PC-3 (cell line): ENCODE measurements at regions not wholly inside any gene's neighbourhood (a gene's known extent, or its start where the extent isn't known, plus 50 kb on each side); places are given as distances from the start of the nearest gene placed in this dataset.

Experiments
- ATAC-seq: fragments of 200-7000 bp; cut with Tn5 transposase; 2 replicates; pipeline ENCODE4 v1.9.1; 2020; ENCODE audit warnings: mild to moderate bottlenecking, moderate library complexity
- BruUV-seq: library from RNA; stranded (reverse); fragments of 400-500 nt; replicated peaks from 2 replicates; lab custom pipeline; 2021; lab: Mats Ljungman, UMichigan
- CTCF ChIA-PET: fragments of 300-600 bp; sonication (Branson Sonifier 250); formaldehyde crosslinking; loops from one replicate; lab custom pipeline; 2022; ENCODE audit warnings: antibody characterized with exemption; lab: Charles Lee
- POLR2A ChIA-PET: fragments of 300-600 bp; sonication (Branson Sonifier 250); formaldehyde crosslinking; loops from one replicate; lab custom pipeline; 2022; ENCODE audit warnings: antibody characterized with exemption; ENCODE audit not compliant: unreplicated experiment; lab: Charles Lee
- DNase-seq: peaks from one replicate; pipeline ENCODE4 v3.0.0-alpha.2; 2015
- H2AFZ ChIP-seq: fragments of 300-600 bp; sonication (generic); 2 replicates; pipeline ENCODE4 v1.6.0; 2016; ENCODE audit warnings: antibody characterized with exemption, low read length
- H3F3A ChIP-seq: fragments of 300-600 bp; sonication (generic); one replicate; pipeline ENCODE4 v1.6.0; 2017; ENCODE audit warnings: antibody characterized with exemption, low read length, control low read depth, mild to moderate bottlenecking; ENCODE audit not compliant: unreplicated experiment
- H3K27ac ChIP-seq: fragments of 300-600 bp; sonication (generic); 2 replicates; pipeline ENCODE4 v1.5.1; 2016; ENCODE audit warnings: mild to moderate bottlenecking, low read length
- H3K27me3 ChIP-seq: fragments of 300-600 bp; sonication (generic); 2 replicates; pipeline ENCODE4 v1.6.1; 2016; ENCODE audit warnings: low read length, mixed read lengths
- H3K36me3 ChIP-seq: fragments of 300-600 bp; sonication (generic); 2 replicates; pipeline ENCODE4 v1.6.1; 2016; ENCODE audit warnings: low read depth, mixed run types, low read length, mixed read lengths
- H3K4me1 ChIP-seq: fragments of 300-600 bp; sonication (generic); 2 replicates; pipeline ENCODE4 v1.5.1; 2016; ENCODE audit warnings: low read length; ENCODE audit not compliant: insufficient read depth
- H3K4me2 ChIP-seq: fragments of 300-600 bp; sonication (generic); 2 replicates; pipeline ENCODE4 v1.6.0; 2016; ENCODE audit warnings: low read length
- H3K4me3 ChIP-seq: fragments of 300-600 bp; sonication (generic); 2 replicates; pipeline ENCODE4 v1.5.1; 2016; ENCODE audit warnings: mild to moderate bottlenecking, low read length, mixed read lengths
- H3K79me2 ChIP-seq: fragments of 300-600 bp; sonication (generic); 2 replicates; pipeline ENCODE4 v1.6.1; 2017; ENCODE audit warnings: low read length, mixed read lengths
- H3K9ac ChIP-seq: fragments of 300-600 bp; sonication (generic); 2 replicates; pipeline ENCODE4 v1.6.0; 2016; ENCODE audit warnings: mild to moderate bottlenecking, low read length
- H3K9me2 ChIP-seq: fragments of 300-600 bp; sonication (generic); replicated peaks from 2 replicates; pipeline ENCODE4 v1.6.1; 2016; ENCODE audit warnings: mixed run types, low read length, mixed read lengths
- H3K9me3 ChIP-seq: fragments of 300-600 bp; sonication (generic); 2 replicates; pipeline ENCODE4 v1.6.1; 2016; ENCODE audit warnings: low read length, mixed read lengths
- H4K20me1 ChIP-seq: fragments of 300-600 bp; sonication (generic); 2 replicates; pipeline ENCODE4 v1.6.1; 2016; ENCODE audit warnings: low read length, mixed read lengths
- EZH2 ChIP-seq: fragments of 300-600 bp; sonication (generic); IDR thresholded peaks from one replicate; pipeline ENCODE4 v1.6.1; 2017; ENCODE audit warnings: antibody characterized with exemption, mild to moderate bottlenecking, low read length; ENCODE audit not compliant: unreplicated experiment
- EZH2phosphoT487 ChIP-seq: fragments of 300-600 bp; sonication (generic); IDR thresholded peaks from 2 replicates; pipeline ENCODE4 v1.6.1; 2018; ENCODE audit warnings: mild to moderate bottlenecking, antibody characterized with exemption, low read length, borderline replicate concordance
- intact Hi-C: fragments of 100-400 bp; cut with micrococcal nuclease; formaldehyde crosslinking; loops from 2 replicates; pipeline ENCODE4 v1.9.0; 2023
- TF ChIP-seq, protein P1 (sequence below): fragments of 300-600 bp; sonication (generic); conservative IDR thresholded peaks from 2 replicates; pipeline ENCODE4 v1.5.1; 2017; ENCODE audit warnings: antibody characterized with exemption, low read depth, mild to moderate bottlenecking, low read length

DNA sequence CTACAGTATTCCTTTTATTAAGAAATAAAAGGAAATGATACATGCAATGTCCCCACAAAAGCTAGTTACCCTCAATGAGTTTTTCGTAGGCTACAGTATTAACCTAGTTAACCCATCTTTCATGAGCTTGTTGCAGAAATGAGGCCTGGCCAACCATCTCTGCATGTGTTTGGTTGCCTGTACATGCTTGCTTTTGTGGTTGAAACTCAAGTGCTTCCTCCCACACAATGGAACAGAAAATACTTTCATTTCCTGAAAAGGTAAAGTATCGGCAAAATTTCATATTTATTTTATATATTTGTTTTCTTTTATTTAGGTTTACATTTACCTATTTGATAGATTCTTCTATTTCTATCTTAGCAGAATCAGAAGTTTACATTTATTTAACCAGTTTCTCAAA, 214.6 kb upstream of the FAM241A start:
- no peak for ATAC-seq
- intact Hi-C loops: no loop called here
- no peaks in the 10 kb centered on the region for H3K79me2 ChIP-seq
- no peak overlapping the region for H3K9ac ChIP-seq
- H2AFZ ChIP-seq: no peak overlapping the region
- H3K36me3 ChIP-seq: no peaks in the 10 kb centered on the region
- peaks cover 23% of the 10 kb centered on the region for H3K27me3 ChIP-seq
- H3K4me1 ChIP-seq: no peaks in the 10 kb centered on the region
- no peak for TF ChIP-seq EZH2
- TF ChIP-seq EZH2phosphoT487: no peak
- TF ChIP-seq, protein P1, sequence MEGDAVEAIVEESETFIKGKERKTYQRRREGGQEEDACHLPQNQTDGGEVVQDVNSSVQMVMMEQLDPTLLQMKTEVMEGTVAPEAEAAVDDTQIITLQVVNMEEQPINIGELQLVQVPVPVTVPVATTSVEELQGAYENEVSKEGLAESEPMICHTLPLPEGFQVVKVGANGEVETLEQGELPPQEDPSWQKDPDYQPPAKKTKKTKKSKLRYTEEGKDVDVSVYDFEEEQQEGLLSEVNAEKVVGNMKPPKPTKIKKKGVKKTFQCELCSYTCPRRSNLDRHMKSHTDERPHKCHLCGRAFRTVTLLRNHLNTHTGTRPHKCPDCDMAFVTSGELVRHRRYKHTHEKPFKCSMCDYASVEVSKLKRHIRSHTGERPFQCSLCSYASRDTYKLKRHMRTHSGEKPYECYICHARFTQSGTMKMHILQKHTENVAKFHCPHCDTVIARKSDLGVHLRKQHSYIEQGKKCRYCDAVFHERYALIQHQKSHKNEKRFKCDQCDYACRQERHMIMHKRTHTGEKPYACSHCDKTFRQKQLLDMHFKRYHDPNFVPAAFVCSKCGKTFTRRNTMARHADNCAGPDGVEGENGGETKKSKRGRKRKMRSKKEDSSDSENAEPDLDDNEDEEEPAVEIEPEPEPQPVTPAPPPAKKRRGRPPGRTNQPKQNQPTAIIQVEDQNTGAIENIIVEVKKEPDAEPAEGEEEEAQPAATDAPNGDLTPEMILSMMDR: no peak
- no peak overlapping the region for H3K27ac ChIP-seq
- H3K4me2 ChIP-seq: no peak overlapping the region
- no peak for DNase-seq
- no peaks in the 10 kb centered on the region for H3F3A ChIP-seq
- no peak overlapping the region for H3K4me3 ChIP-seq
- no TSS peak for BruUV-seq
- H3K9me3 ChIP-seq: no peaks in the 10 kb centered on the region
- POLR2A ChIA-PET: no interaction called here
- H3K9me2 ChIP-seq: no peaks in the 10 kb centered on the region
- no peaks in the 10 kb centered on the region for H4K20me1 ChIP-seq
- CTCF ChIA-PET: no interaction called here

- Histone ChIP-seq H4K20me1 (no peaks in the 10 kb centered on the region), H3K9me2 (no peaks in the 10 kb centered on the region), H3K4me1 (no peaks in the 10 kb centered on the region), H3K9ac (no peak overlapping the region), H3K4me2 (no peak overlapping the region), H3K27me3 (peaks cover 24% of the 10 kb centered on the region; the same call in 1 of the 2 replicates), H3K9me3 (no peaks in the 10 kb centered on the region), H3K79me2 (no peaks in the 10 kb centered on the region), H3K27ac (no peak overlapping the region), H3F3A (no peaks in the 10 kb centered on the region), H2AFZ (no peak overlapping the region), H3K4me3 (no peak overlapping the region), H3K36me3 (no peaks in the 10 kb centered on the region)
- no TSS peak for BruUV-seq
- intact Hi-C loops: no loop called here
- ATAC-seq (no peak), DNase-seq (no peak)
- TF ChIP-seq EZH2: no peak
- no peak for TF ChIP-seq EZH2phosphoT487
- TF ChIP-seq, protein P1: no peak
- ChIA-PET POLR2A (no interaction called here), CTCF (no interaction called here)
Observed at GRCh38 chr4:111933703-111934102, 211.6 kb upstream of the FAM241A start.

- no TSS peak for BruUV-seq
- no peak for ATAC-seq
- intact Hi-C loops: no loop called here
Observed at GRCh38 chr4:111934314-111934713, 210.9 kb upstream of the FAM241A start.

More at GRCh38 chr4:111934314-111934713, 210.9 kb upstream of the FAM241A start:
- no peaks in the 10 kb centered on the region for H3K9me3 ChIP-seq
- DNase-seq: no peak
- no peaks in the 10 kb centered on the region for H3F3A ChIP-seq
- no peaks in the 10 kb centered on the region for H3K4me1 ChIP-seq
- H2AFZ ChIP-seq: no peak overlapping the region
- H3K79me2 ChIP-seq: no peaks in the 10 kb centered on the region
- no peak overlapping the region for H3K9ac ChIP-seq
- H3K27ac ChIP-seq: no peak overlapping the region
- CTCF ChIA-PET: no interaction called here
- TF ChIP-seq, protein P1: no peak
- TF ChIP-seq EZH2phosphoT487 (no peak), EZH2 (no peak)
- H3K4me2 ChIP-seq: no peak overlapping the region
- no peaks in the 10 kb centered on the region for H3K9me2 ChIP-seq
- POLR2A ChIA-PET: no interaction called here
- peaks cover 28% of the 10 kb centered on the region; the same call in 1 of the 2 replicates for H3K27me3 ChIP-seq
- H4K20me1 ChIP-seq: no peaks in the 10 kb centered on the region
- H3K4me3 ChIP-seq: no peak overlapping the region
- H3K36me3 ChIP-seq: no peaks in the 10 kb centered on the region
